IgD-negative memory B cell (primary cell): ENCODE measurements at regions not wholly inside any gene's neighbourhood (a gene's known extent, or its start where the extent isn't known, plus 50 kb on each side); places are given as distances from the start of the nearest gene placed in this dataset.
"Not testable (repeated sequence)": the region's sequence is repeated elsewhere in the genome, so short reads cannot be mapped to it uniquely, and the experiment has no call there.

ENCODE experiments used
- H3K27ac Mint-ChIP-seq, 3 donors: one replicate each; pipeline ENCODE4 v1.8.0; 2020 to 2022; ENCODE audit warnings: mild to moderate bottlenecking in 3 of 3, mixed read lengths in 3 of 3, moderate library complexity in 1 of 3
- H3K27me3 Mint-ChIP-seq: one replicate; pipeline ENCODE4 v1.8.0; 2021; ENCODE audit warnings: mixed read lengths
- H3K36me3 Mint-ChIP-seq: one replicate; pipeline ENCODE4 v1.8.0; 2020; ENCODE audit warnings: mild to moderate bottlenecking, mixed read lengths
- H3K4me1 Mint-ChIP-seq, 3 donors: one replicate each; pipeline ENCODE4 v1.8.0; 2020 to 2022; ENCODE audit warnings: mixed read lengths in 3 of 3, mild to moderate bottlenecking in 1 of 3
- H3K4me3 Mint-ChIP-seq, 4 donors: one replicate each; pipeline ENCODE4 v1.8.0; 2020 to 2022; ENCODE audit warnings: mild to moderate bottlenecking in 4 of 4, mixed read lengths in 4 of 4, moderate library complexity in 3 of 4
- H3K9me3 Mint-ChIP-seq, 3 donors: one replicate each; pipeline ENCODE4 v1.8.0; 2020 to 2021; ENCODE audit warnings: mixed read lengths in 3 of 3, mild to moderate bottlenecking in 1 of 3

DNA sequence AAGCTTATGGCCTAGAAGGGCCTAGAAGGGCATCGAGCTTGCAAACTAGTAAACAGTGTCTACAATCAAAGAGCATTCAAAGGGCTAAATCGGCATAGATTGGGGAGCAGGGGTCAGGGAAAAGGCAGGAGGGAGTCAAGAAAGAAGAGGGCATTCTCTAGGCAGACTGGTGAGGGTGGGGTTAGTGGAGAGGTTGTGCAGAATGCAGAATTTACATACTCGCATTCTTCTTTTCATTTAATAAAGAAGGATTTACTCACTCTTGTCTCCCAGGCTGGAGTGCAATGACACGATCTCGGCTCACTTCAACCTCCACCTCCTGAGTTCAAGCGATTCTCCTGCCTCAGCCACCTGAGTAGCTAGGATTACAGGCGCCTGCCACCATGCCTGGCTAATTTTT lies 110.7 kb downstream of the TRIM43 start:
- H3K27me3 Mint-ChIP-seq: peaks cover 5% of the 10 kb centered on the region
- no peaks in the 10 kb centered on the region for H3K36me3 Mint-ChIP-seq
- no peak overlapping the region for H3K27ac Mint-ChIP-seq
- no peaks in the 10 kb centered on the region for H3K9me3 Mint-ChIP-seq
- no peak overlapping the region for H3K4me3 Mint-ChIP-seq
- no peaks in the 10 kb centered on the region for H3K4me1 Mint-ChIP-seq

DNA sequence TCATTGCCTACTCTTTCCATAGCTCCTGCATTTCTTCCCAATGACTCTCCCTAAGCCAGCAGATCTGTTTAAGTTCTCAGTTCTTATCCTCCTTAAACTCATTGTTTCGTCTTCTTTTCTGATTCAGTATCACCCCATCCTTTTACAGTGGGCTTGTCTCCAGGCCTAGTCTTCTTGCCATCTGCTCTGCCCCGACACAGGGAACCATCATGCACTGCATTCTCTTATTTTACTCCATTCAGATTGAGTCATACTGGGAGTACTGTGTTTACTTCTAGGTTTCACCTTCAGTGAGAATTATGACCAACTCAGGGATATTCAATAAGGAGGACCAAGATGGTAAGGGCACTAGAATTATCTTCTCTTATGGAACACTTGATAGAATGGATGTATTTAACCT lies 115.4 kb downstream of the TRIM43 start:
- not testable (repeated sequence) for H3K9me3 Mint-ChIP-seq, H3K36me3 Mint-ChIP-seq, H3K27me3 Mint-ChIP-seq, H3K4me3 Mint-ChIP-seq, H3K27ac Mint-ChIP-seq, H3K4me1 Mint-ChIP-seq

DNA sequence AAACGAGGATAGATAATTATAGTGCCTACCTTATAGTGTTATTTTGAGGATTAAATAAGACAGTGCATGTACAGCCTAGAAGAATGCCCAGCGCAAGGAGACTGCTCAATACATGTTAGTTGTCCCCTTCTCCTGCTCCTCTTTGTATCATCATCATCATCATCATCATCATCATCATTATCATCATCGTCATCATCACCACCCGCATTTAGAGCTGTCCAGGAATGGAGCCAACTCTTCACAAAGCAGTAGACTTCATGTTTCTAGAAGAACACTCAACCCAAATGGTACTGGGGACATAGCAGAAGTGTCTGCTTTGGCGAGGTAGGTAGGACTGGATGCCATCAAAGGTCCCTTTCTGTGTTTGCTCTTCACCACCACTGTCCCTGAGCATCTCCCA lies 116.0 kb downstream of the TRIM43 start:
- Mint-ChIP-seq H3K36me3 (no peaks in the 10 kb centered on the region), H3K27ac (no peak overlapping the region), H3K9me3 (no peaks in the 10 kb centered on the region), H3K4me1 (no peaks in the 10 kb centered on the region), H3K27me3 (peaks cover 3% of the 10 kb centered on the region), H3K4me3 (no peak overlapping the region)

- Mint-ChIP-seq H3K27me3 (peaks cover 4% of the 10 kb centered on the region), H3K9me3 (no peaks in the 10 kb centered on the region), H3K27ac (no peak overlapping the region), H3K4me3 (no peak overlapping the region), H3K36me3 (no peaks in the 10 kb centered on the region), H3K4me1 (no peaks in the 10 kb centered on the region)
Measured at GRCh38 chr2:95709831-95710230, 118.0 kb downstream of the TRIM43 start.

- not testable (repeated sequence) for H3K9me3 Mint-ChIP-seq, H3K27ac Mint-ChIP-seq, H3K27me3 Mint-ChIP-seq, H3K36me3 Mint-ChIP-seq, H3K4me3 Mint-ChIP-seq, H3K4me1 Mint-ChIP-seq
Measured at GRCh38 chr2:95713470-95714177, 121.8 kb downstream of the TRIM43 start.

GRCh38 chr2:95714398-95714797 lies 122.6 kb downstream of the TRIM43 start:
- H3K9me3 Mint-ChIP-seq, H3K4me1 Mint-ChIP-seq, H3K4me3 Mint-ChIP-seq, H3K27ac Mint-ChIP-seq, H3K27me3 Mint-ChIP-seq, H3K36me3 Mint-ChIP-seq: not testable (repeated sequence)

- Mint-ChIP-seq H3K4me1 (no peaks in the 10 kb centered on the region), H3K27me3 (peaks cover 2% of the 10 kb centered on the region), H3K27ac (no peak overlapping the region), H3K36me3 (peaks cover 2% of the 10 kb centered on the region), H3K4me3 (no peak overlapping the region), H3K9me3 (no peaks in the 10 kb centered on the region)
Measured at GRCh38 chr2:95719473-95720060, 127.8 kb downstream of the TRIM43 start.

GRCh38 chr2:95721726-95722125 lies 129.9 kb downstream of the TRIM43 start:
- H3K27ac Mint-ChIP-seq: no peak overlapping the region
- no peaks in the 10 kb centered on the region for H3K4me1 Mint-ChIP-seq
- H3K4me3 Mint-ChIP-seq: no peak overlapping the region
- H3K9me3 Mint-ChIP-seq: no peaks in the 10 kb centered on the region
- peaks cover 2% of the 10 kb centered on the region for H3K36me3 Mint-ChIP-seq
- no peaks in the 10 kb centered on the region for H3K27me3 Mint-ChIP-seq

- Mint-ChIP-seq H3K9me3 (no peaks in the 10 kb centered on the region), H3K4me3 (no peak overlapping the region), H3K36me3 (peaks cover 2% of the 10 kb centered on the region), H3K27ac (no peak overlapping the region), H3K4me1 (no peaks in the 10 kb centered on the region), H3K27me3 (peaks cover 1% of the 10 kb centered on the region)
Measured at GRCh38 chr2:95722131-95722697, 130.4 kb downstream of the TRIM43 start.

- not testable (repeated sequence) for H3K36me3 Mint-ChIP-seq, H3K27me3 Mint-ChIP-seq, H3K9me3 Mint-ChIP-seq, H3K4me1 Mint-ChIP-seq, H3K27ac Mint-ChIP-seq, H3K4me3 Mint-ChIP-seq
Measured at GRCh38 chr2:95723627-95724210, 131.9 kb downstream of the TRIM43 start.

DNA sequence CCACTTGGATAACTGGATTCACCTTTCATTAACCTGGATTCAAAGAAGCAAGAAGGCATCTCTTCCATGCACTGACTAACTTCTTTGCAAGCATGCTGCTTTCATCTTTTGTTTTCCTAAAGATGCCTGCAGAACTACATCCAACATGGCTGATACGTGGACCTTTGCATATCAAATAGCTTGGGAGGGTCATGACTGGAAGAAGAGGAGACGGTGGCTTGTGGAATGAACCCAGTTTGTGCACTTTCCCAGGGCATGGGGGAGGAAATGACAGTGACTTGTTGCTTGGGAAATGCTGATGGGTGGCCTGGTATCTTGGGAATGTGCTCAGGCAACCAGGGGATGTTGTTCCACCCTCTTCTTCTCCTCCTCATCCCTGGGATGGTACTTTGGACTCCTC lies 133.4 kb downstream of the TRIM43 start:
- not testable (repeated sequence) for H3K9me3 Mint-ChIP-seq, H3K27me3 Mint-ChIP-seq, H3K27ac Mint-ChIP-seq, H3K4me1 Mint-ChIP-seq, H3K4me3 Mint-ChIP-seq, H3K36me3 Mint-ChIP-seq

DNA sequence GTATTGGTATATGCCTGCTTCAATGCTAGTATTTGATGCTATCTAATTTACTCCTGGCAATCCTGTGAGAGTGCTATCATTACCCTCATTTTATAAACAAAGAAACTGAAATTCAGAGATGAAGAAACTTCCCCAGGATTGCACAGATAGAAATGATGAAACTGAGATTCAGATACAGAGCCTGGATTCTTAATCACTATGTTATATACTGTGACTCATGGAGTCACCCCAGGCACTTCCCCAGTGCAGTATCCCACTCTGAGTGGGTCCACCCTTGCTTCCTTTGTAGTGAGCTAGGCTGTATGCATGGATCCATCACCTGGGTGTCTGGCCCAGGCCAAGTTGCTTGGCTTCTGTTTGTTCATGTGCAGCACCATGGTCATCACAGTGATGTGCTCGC lies 133.9 kb downstream of the TRIM43 start:
- not testable (repeated sequence) for H3K4me3 Mint-ChIP-seq, H3K27ac Mint-ChIP-seq, H3K27me3 Mint-ChIP-seq, H3K4me1 Mint-ChIP-seq, H3K36me3 Mint-ChIP-seq, H3K9me3 Mint-ChIP-seq

GRCh38 chr2:95727420-95727819 lies 135.6 kb downstream of the TRIM43 start:
- H3K27ac Mint-ChIP-seq, H3K4me1 Mint-ChIP-seq, H3K9me3 Mint-ChIP-seq, H3K36me3 Mint-ChIP-seq, H3K4me3 Mint-ChIP-seq, H3K27me3 Mint-ChIP-seq: not testable (repeated sequence)

DNA sequence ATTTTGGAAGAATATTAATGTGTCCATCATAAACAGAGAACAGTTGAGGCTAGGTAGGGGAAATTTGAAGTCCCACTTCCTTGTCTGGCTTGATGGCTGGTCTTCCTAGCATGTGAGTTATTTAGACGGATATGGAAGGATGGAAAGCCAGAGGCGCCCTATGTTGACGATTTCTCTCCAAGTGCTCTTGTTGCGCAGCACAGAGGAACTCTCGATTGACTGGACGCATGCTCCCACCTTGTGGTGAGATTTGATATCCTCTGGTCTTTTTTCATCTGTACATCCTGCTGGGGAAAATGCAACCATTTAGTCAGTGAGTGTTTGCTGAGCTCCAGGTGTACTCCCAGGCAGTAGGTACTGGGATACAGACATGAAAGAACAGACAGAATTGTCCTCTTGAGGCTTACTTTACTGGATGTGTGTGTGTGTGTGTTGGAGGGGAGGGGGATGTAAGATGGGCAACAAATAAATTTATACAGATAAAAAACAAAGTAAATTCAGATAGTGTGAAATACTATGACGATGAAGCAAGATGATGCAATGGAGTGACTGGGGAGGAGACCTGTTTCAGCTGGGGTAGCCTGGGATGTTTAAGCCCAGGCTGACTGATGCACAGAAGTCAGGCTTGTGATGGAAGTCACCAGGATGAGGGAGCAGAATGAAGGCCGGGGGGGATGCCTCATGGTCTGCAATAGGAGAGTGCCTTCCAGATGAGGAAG lies 137.2 kb downstream of the TRIM43 start:
- peaks cover 6% of the 10 kb centered on the region for H3K27me3 Mint-ChIP-seq
- H3K36me3 Mint-ChIP-seq: peaks cover 2% of the 10 kb centered on the region
- no peaks in the 10 kb centered on the region for H3K4me1 Mint-ChIP-seq
- no peak overlapping the region for H3K4me3 Mint-ChIP-seq
- H3K9me3 Mint-ChIP-seq: no peaks in the 10 kb centered on the region
- H3K27ac Mint-ChIP-seq: no peak overlapping the region

- no peak overlapping the region for H3K4me3 Mint-ChIP-seq
- H3K27ac Mint-ChIP-seq: no peak overlapping the region
- H3K36me3 Mint-ChIP-seq: peaks cover 2% of the 10 kb centered on the region
- H3K9me3 Mint-ChIP-seq: no peaks in the 10 kb centered on the region
- H3K4me1 Mint-ChIP-seq: no peaks in the 10 kb centered on the region
- H3K27me3 Mint-ChIP-seq: peaks cover 6% of the 10 kb centered on the region
Measured at GRCh38 chr2:95729597-95729955, 137.8 kb downstream of the TRIM43 start.

GRCh38 chr2:95730813-95731212 lies 139.0 kb downstream of the TRIM43 start:
- Mint-ChIP-seq H3K9me3 (no peaks in the 10 kb centered on the region), H3K4me3 (no peak overlapping the region), H3K36me3 (peaks cover 2% of the 10 kb centered on the region), H3K4me1 (no peaks in the 10 kb centered on the region), H3K27me3 (peaks cover 8% of the 10 kb centered on the region), H3K27ac (no peak overlapping the region)
